ENCODE measurements at regions not wholly inside any gene's neighbourhood (a gene's known extent, or its start where the extent isn't known, plus 50 kb on each side); places are given as distances from the start of the nearest gene placed in this dataset.
"Not testable (repeated sequence)": the region's sequence is repeated elsewhere in the genome, so short reads cannot be mapped to it uniquely, and the experiment has no call there.

- no peak for DNase-seq
Observed at GRCh38 chr4:152052451-152053057, 291.7 kb upstream of the GATB start.

GRCh38 chr4:152051332-152051731 lies 290.5 kb upstream of the GATB start:
- DNase-seq = not testable (repeated sequence)

- no peak for DNase-seq
Observed at GRCh38 chr4:152050106-152050505, 289.3 kb upstream of the GATB start.

GRCh38 chr4:152047451-152047850 lies 286.6 kb upstream of the GATB start:
- DNase-seq = no peak

GRCh38 chr4:152045807-152046571 lies 285.2 kb upstream of the GATB start:
- DNase-seq = peak; percentile 44 to 65

- DNase-seq = no peak
Observed at GRCh38 chr4:152045449-152045806, 284.6 kb upstream of the GATB start.

- no peak for DNase-seq
Observed at GRCh38 chr4:152044331-152045036, 283.7 kb upstream of the GATB start.

GRCh38 chr4:152041295-152041694 lies 280.5 kb upstream of the GATB start:
- no peak for DNase-seq

GRCh38 chr4:152039691-152040090 lies 278.9 kb upstream of the GATB start:
- peak; percentile 7 to 52 for DNase-seq

GRCh38 chr4:152039023-152039481 lies 278.2 kb upstream of the GATB start:
- DNase-seq = no peak

GRCh38 chr4:152038238-152038637 lies 277.4 kb upstream of the GATB start:
- DNase-seq = no peak

GRCh38 chr4:152037435-152037834 lies 276.6 kb upstream of the GATB start:
- DNase-seq = no peak

- DNase-seq = no peak
Observed at GRCh38 chr4:152033621-152034020, 272.8 kb upstream of the GATB start.

GRCh38 chr4:152032722-152033131 lies 271.9 kb upstream of the GATB start:
- no peak for DNase-seq

- DNase-seq = no peak
Observed at GRCh38 chr4:152029631-152030030, 268.8 kb upstream of the GATB start.

GRCh38 chr4:152028131-152028530 lies 267.3 kb upstream of the GATB start:
- no peak for DNase-seq

GRCh38 chr4:152024881-152025280 lies 264.1 kb upstream of the GATB start:
- no peak for DNase-seq

GRCh38 chr4:152023674-152024073 lies 262.9 kb upstream of the GATB start:
- DNase-seq = no peak

GRCh38 chr4:152022543-152022942 lies 261.7 kb upstream of the GATB start:
- no peak for DNase-seq

GRCh38 chr4:152021788-152022438 lies 261.1 kb upstream of the GATB start:
- no peak for DNase-seq

- DNase-seq = no peak
Observed at GRCh38 chr4:152020073-152020472, 259.3 kb upstream of the GATB start.

GRCh38 chr4:152016303-152016620 lies 255.5 kb upstream of the GATB start:
- no peak for DNase-seq

GRCh38 chr4:152015597-152016302 lies 254.9 kb upstream of the GATB start:
- DNase-seq = no peak
